OCI-LY3 (cell line): ENCODE measurements at regions not wholly inside any gene's neighbourhood (a gene's known extent, or its start where the extent isn't known, plus 50 kb on each side); places are given as distances from the start of the nearest gene placed in this dataset.
"Not testable (repeated sequence)": the region's sequence is repeated elsewhere in the genome, so short reads cannot be mapped to it uniquely, and the experiment has no call there.

Experiments used
- H2AFZ ChIP-seq: fragments of 200-600, 300-600 bp; shearing (Covaris generic); 2 replicates; pipeline ENCODE4 v1.6.0; 2014; ENCODE audit warnings: antibody characterized with exemption, low read depth, low read length
- H3K27ac ChIP-seq: fragments of 200-600, 300-600 bp; sonication (generic); 2 replicates; pipeline ENCODE4 v1.5.1; 2014; ENCODE audit warnings: mild to moderate bottlenecking, low read length, moderate library complexity, mixed read lengths
- H3K27me3 ChIP-seq: fragments of 200-600, 300-600 bp; sonication (generic); 2 replicates; pipeline ENCODE4 v1.6.1; 2014; ENCODE audit warnings: low read depth, low read length, mixed read lengths
- H3K36me3 ChIP-seq: fragments of 200-600, 300-600 bp; sonication (generic); replicated peaks from 2 replicates; pipeline ENCODE3; 2014; ENCODE audit warnings: low read depth, low read length, mixed read lengths
- H3K4me1 ChIP-seq: fragments of 300-600, 200-600 bp; sonication (generic); 2 replicates; pipeline ENCODE4 v1.6.1; 2014; ENCODE audit warnings: low read length, mixed read lengths
- H3K4me2 ChIP-seq: fragments of 200-600, 300-600 bp; sonication (generic); 2 replicates; pipeline ENCODE4 v1.6.1; 2014; ENCODE audit warnings: low read length, mixed read lengths
- H3K4me3 ChIP-seq: fragments of 300-600, 200-600 bp; sonication (generic); 2 replicates; pipeline ENCODE4 v1.5.1; 2014; ENCODE audit warnings: antibody characterized with exemption, mild to moderate bottlenecking, low read length, moderate library complexity
- H3K79me2 ChIP-seq: fragments of 300-600, 200-600 bp; shearing (Covaris generic); 2 replicates; pipeline ENCODE4 v1.6.1; 2014; ENCODE audit warnings: mild to moderate bottlenecking, low read length, mixed read lengths
- H3K9ac ChIP-seq: fragments of 300-600, 200-600 bp; shearing (Covaris generic); 2 replicates; pipeline ENCODE4 v1.6.0; 2014; ENCODE audit warnings: mild to moderate bottlenecking, low read length, moderate library complexity
- H3K9me3 ChIP-seq: fragments of 200-600, 300-600 bp; shearing (Covaris generic); 2 replicates; pipeline ENCODE4 v1.6.1; 2014; ENCODE audit warnings: low read length, mixed read lengths; ENCODE audit not compliant: insufficient read depth
- H4K20me1 ChIP-seq: fragments of 200-600, 300-600 bp; sonication (generic); 2 replicates; pipeline ENCODE4 v1.6.1; 2016; ENCODE audit warnings: low read length, mixed read lengths; ENCODE audit not compliant: insufficient read depth
- EZH2phosphoT487 ChIP-seq: fragments of 200-600 bp; shearing (Covaris generic); IDR thresholded peaks from 2 replicates; pipeline ENCODE4 v1.6.1; 2018; ENCODE audit warnings: antibody characterized with exemption, mixed run types, low read depth
- TF ChIP-seq, protein P1 (sequence below): fragments of 200-600, 300-600 bp; sonication (generic); IDR thresholded peaks from 2 replicates; pipeline ENCODE4 v1.5.1; 2014; ENCODE audit warnings: antibody characterized with exemption, low read length, low read depth

GRCh38 chr16:29182940-29183868 lies 198.4 kb downstream of the LAT start:
- not testable (repeated sequence) for H3K4me2 ChIP-seq, H3K36me3 ChIP-seq, H3K4me3 ChIP-seq, H3K9me3 ChIP-seq, H4K20me1 ChIP-seq, H3K79me2 ChIP-seq, H3K4me1 ChIP-seq, H3K27ac ChIP-seq, H3K27me3 ChIP-seq, H3K9ac ChIP-seq, H2AFZ ChIP-seq

GRCh38 chr16:29182501-29182900 lies 197.6 kb downstream of the LAT start:
- no peak overlapping the region for H3K4me3 ChIP-seq
- H3K4me1 ChIP-seq, result peaks cover 6% of the 10 kb centered on the region; the same call in 1 of the 2 replicates
- no peaks in the 10 kb centered on the region for H4K20me1 ChIP-seq
- no peaks in the 10 kb centered on the region for H3K27me3 ChIP-seq
- no peaks in the 10 kb centered on the region for H3K79me2 ChIP-seq
- H3K9ac ChIP-seq, result no peak overlapping the region
- no peak overlapping the region for H3K4me2 ChIP-seq
- TF ChIP-seq, protein P1, sequence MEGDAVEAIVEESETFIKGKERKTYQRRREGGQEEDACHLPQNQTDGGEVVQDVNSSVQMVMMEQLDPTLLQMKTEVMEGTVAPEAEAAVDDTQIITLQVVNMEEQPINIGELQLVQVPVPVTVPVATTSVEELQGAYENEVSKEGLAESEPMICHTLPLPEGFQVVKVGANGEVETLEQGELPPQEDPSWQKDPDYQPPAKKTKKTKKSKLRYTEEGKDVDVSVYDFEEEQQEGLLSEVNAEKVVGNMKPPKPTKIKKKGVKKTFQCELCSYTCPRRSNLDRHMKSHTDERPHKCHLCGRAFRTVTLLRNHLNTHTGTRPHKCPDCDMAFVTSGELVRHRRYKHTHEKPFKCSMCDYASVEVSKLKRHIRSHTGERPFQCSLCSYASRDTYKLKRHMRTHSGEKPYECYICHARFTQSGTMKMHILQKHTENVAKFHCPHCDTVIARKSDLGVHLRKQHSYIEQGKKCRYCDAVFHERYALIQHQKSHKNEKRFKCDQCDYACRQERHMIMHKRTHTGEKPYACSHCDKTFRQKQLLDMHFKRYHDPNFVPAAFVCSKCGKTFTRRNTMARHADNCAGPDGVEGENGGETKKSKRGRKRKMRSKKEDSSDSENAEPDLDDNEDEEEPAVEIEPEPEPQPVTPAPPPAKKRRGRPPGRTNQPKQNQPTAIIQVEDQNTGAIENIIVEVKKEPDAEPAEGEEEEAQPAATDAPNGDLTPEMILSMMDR, result no peak
- TF ChIP-seq EZH2phosphoT487, result no peak
- H2AFZ ChIP-seq, result no peak overlapping the region
- H3K27ac ChIP-seq, result no peak overlapping the region
- H3K9me3 ChIP-seq, result no peaks in the 10 kb centered on the region
- H3K36me3 ChIP-seq, result no peaks in the 10 kb centered on the region

DNA sequence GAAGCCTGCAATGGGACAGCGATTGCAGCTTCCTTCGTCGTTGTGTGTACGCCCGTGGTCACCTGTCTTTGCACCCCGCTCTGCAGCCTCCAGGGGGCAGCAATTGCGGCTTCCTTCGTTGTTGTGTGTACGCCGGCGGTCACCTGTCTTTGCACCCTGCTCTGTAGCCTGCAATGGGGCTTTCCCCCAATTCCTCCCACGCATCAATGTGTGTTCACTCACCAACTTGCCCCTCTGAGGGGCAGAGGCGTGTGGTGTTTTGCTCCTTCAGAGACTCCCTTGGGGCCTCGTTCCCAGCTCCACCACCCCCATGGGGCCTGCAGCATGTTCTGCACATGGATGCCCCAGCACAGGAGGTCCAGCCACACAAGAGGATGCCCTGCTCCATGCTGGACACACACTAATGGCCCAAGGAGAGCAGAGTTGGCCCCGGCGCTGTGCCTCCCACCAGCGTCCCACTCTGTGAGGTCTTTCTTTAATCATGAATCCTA lies 197.1 kb downstream of the LAT start:
- H3K9ac ChIP-seq, H3K27ac ChIP-seq, H3K27me3 ChIP-seq, H3K36me3 ChIP-seq, H2AFZ ChIP-seq, H3K9me3 ChIP-seq, H3K4me3 ChIP-seq, H3K79me2 ChIP-seq, H3K4me1 ChIP-seq, H3K4me2 ChIP-seq, H4K20me1 ChIP-seq: not testable (repeated sequence)
- TF ChIP-seq, protein P1, result peak; percentile 43

GRCh38 chr16:29181254-29181780 lies 196.5 kb downstream of the LAT start:
- H3K4me3 ChIP-seq, H4K20me1 ChIP-seq, H3K9ac ChIP-seq, H3K36me3 ChIP-seq, H3K9me3 ChIP-seq, H3K4me2 ChIP-seq, H3K27me3 ChIP-seq, H3K79me2 ChIP-seq, H2AFZ ChIP-seq, H3K27ac ChIP-seq, H3K4me1 ChIP-seq: not testable (repeated sequence)

DNA sequence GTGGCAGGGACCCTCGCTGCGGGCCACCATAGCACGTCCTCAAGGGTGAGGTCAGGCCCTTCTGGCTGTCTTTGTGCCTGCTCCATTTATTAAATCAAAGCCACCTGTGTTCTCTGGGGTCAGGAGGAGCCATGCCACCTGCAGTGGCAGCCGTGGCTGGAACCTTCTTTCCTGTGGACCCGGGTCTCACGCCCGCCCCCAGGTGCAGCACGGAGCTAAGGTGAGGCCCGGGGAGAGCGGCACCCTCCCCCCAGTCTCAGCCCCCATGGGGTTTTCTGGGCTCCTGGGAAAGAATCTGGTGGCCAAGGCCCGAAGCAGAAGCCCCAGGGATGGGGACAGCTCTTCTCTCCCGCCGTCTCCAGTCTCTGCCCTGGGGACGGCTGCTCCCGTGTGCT lies 195.4 kb downstream of the LAT start:
- H3K4me3 ChIP-seq, H3K27ac ChIP-seq, H3K36me3 ChIP-seq, H3K79me2 ChIP-seq, H3K27me3 ChIP-seq, H3K4me1 ChIP-seq, H3K9ac ChIP-seq, H3K4me2 ChIP-seq, H3K9me3 ChIP-seq, H4K20me1 ChIP-seq, H2AFZ ChIP-seq: not testable (repeated sequence)

DNA sequence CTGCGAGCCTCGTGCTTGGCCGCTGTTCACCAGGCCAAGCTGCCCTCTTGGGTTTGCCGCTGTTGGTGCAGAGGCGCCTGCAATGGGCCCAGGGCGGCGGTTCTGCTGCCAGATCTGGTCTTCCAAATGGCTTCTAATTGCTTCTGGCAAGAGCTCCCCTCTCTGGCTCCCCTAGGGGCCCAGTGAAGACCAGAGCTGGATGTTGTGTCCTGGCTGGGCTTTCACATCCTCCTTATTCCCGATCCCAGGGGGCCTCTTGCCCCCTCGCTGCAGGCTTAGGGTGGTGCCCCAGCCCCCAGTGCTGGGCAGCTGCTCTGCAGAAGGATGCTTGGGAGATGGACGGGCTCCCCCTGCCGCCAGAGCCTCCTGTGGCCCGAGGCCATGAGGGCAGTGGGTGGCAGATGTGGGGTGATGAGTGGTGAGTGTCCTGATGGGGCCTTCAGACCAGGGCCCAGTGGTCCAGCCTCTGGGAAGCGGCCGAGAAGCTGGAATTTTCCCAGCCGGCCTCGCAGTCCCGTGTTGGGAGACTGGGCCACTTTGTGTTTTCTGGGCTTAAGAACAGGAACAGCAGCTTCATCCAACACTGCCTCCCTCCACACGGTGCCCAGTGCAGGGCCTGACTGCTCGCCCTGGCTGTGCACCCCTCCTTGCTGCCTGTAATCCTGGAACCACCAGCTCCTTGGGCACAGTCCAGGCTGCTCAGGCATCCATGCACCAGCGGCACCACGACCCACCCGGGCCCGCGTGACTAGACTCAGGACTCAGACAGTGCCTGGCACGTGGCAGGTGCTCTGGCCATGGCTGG lies 194.8 kb downstream of the LAT start:
- not testable (repeated sequence) for H3K9me3 ChIP-seq, H4K20me1 ChIP-seq, H3K36me3 ChIP-seq, H3K4me3 ChIP-seq, H3K4me1 ChIP-seq, H3K27me3 ChIP-seq, H3K79me2 ChIP-seq, H3K4me2 ChIP-seq, H3K9ac ChIP-seq, H2AFZ ChIP-seq, H3K27ac ChIP-seq

DNA sequence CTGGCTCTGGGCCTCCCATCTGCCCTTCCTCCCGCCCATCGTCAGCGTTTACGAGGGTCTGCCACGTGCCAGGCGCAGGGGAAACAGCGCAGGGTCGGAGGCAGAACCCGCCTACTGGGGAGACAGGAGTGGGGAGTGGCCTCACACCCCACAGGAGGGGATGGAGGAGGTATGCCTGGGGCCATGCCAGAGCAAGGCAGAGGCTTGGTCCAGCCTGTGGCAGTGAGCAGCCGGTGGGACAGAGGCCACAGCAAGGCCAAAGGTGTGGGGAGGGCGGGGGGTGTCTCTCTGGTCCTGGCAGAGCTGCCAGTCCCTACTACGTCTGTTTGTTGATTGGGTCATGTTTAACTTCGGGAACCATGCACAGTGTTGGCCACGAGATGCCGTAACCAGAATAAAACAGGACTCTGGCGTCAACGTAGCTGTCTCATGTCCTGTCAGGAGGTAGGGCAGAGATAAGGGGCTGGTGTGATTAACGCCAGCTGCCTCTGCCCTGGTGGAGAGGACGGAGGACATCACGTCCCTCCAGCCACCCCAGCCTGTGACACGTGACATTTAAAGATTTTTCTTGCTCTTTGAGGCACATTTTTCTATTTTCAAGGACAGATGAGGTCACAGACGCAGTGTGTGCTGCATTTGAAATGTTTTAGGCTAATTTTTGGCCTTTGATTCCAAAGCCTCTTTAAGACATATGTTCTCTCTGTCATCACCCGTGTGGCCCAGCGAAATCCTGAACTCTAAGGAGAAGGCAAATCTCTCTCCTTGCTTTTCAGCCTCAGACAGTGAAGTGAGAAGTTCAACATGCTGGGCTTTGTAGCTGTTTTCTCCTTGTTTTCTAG lies 193.3 kb downstream of the LAT start:
- not testable (repeated sequence) for H2AFZ ChIP-seq, H3K9ac ChIP-seq, H3K4me2 ChIP-seq, H3K79me2 ChIP-seq, H4K20me1 ChIP-seq, H3K36me3 ChIP-seq, H3K27ac ChIP-seq, H3K27me3 ChIP-seq, H3K9me3 ChIP-seq, H3K4me3 ChIP-seq
- peaks cover 14% of the 10 kb centered on the region for H3K4me1 ChIP-seq
